BE2C (cell line): ENCODE measurements at regions not wholly inside any gene's neighbourhood (a gene's known extent, or its start where the extent isn't known, plus 50 kb on each side); places are given as distances from the start of the nearest gene placed in this dataset.

Experiments
- DNase-seq: peaks from one replicate; pipeline ENCODE4 v3.0.0-alpha.2; 2020
- H3K27me3 ChIP-seq: fragments of 250-450 bp; sonication (Bioruptor Pico); 2 replicates; pipeline ENCODE4 v1.5.1; 2020; ENCODE audit warnings: mild to moderate bottlenecking
- H3K36me3 ChIP-seq: fragments of 250-450 bp; sonication (Bioruptor Pico); 2 replicates; pipeline ENCODE4 v1.5.1; 2020; ENCODE audit warnings: mild to moderate bottlenecking
- H3K4me1 ChIP-seq: fragments of 250-450 bp; sonication (Bioruptor Pico); 2 replicates; pipeline ENCODE4 v1.5.1; 2020
- H3K4me3 ChIP-seq: 2 replicates; pipeline ENCODE4 v1.5.1; 2011; ENCODE audit warnings: low read depth, low read length
- H3K9me3 ChIP-seq: fragments of 250-450 bp; sonication (Bioruptor Pico); 2 replicates; pipeline ENCODE4 v1.5.1; 2020
- TF ChIP-seq, protein P1 (sequence below): IDR thresholded peaks from 2 replicates; pipeline ENCODE4 v1.5.1; 2012; ENCODE audit warnings: mild to moderate bottlenecking, low read depth, low read length

- Histone ChIP-seq H3K9me3 (no peaks in the 10 kb centered on the region), H3K4me3 (no peak overlapping the region), H3K4me1 (no peaks in the 10 kb centered on the region), H3K36me3 (no peaks in the 10 kb centered on the region), H3K27me3 (no peaks in the 10 kb centered on the region)
- TF ChIP-seq, protein P1, sequence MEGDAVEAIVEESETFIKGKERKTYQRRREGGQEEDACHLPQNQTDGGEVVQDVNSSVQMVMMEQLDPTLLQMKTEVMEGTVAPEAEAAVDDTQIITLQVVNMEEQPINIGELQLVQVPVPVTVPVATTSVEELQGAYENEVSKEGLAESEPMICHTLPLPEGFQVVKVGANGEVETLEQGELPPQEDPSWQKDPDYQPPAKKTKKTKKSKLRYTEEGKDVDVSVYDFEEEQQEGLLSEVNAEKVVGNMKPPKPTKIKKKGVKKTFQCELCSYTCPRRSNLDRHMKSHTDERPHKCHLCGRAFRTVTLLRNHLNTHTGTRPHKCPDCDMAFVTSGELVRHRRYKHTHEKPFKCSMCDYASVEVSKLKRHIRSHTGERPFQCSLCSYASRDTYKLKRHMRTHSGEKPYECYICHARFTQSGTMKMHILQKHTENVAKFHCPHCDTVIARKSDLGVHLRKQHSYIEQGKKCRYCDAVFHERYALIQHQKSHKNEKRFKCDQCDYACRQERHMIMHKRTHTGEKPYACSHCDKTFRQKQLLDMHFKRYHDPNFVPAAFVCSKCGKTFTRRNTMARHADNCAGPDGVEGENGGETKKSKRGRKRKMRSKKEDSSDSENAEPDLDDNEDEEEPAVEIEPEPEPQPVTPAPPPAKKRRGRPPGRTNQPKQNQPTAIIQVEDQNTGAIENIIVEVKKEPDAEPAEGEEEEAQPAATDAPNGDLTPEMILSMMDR, result no peak
- no peak for DNase-seq
Observed at GRCh38 chr12:98156697-98157096, 358.7 kb upstream of the TMPO start.

GRCh38 chr12:98162906-98163678 is 352.3 kb upstream of the TMPO start:
- Histone ChIP-seq H3K9me3 (no peaks in the 10 kb centered on the region), H3K36me3 (no peaks in the 10 kb centered on the region), H3K4me3 (no peak overlapping the region), H3K4me1 (no peaks in the 10 kb centered on the region), H3K27me3 (no peaks in the 10 kb centered on the region)
- DNase-seq, result no peak
- TF ChIP-seq, protein P1, result no peak

DNA sequence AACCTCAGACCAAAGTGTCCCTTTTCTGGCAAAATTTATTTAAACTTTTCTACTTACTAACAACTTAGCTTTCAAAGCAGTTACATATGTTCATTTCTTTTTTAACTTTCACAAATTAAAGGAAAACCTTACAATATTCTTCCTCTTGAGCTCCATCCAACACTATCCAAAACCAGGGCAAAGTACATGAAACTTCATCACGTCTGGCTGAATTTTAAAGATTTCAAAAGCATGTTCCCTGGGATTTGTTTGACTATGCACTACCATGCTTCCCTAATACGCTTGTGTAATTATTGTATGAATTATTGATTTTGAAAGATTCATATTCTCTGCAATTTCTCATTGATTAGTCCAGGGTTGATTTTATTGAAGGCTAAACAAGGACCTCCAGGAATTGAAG is 343.1 kb upstream of the TMPO start:
- no peaks in the 10 kb centered on the region for H3K27me3 ChIP-seq
- H3K9me3 ChIP-seq, result no peaks in the 10 kb centered on the region
- TF ChIP-seq, protein P1, result no peak
- H3K4me1 ChIP-seq, result no peaks in the 10 kb centered on the region
- H3K4me3 ChIP-seq, result no peak overlapping the region
- DNase-seq, result no peak
- H3K36me3 ChIP-seq, result no peaks in the 10 kb centered on the region

DNA sequence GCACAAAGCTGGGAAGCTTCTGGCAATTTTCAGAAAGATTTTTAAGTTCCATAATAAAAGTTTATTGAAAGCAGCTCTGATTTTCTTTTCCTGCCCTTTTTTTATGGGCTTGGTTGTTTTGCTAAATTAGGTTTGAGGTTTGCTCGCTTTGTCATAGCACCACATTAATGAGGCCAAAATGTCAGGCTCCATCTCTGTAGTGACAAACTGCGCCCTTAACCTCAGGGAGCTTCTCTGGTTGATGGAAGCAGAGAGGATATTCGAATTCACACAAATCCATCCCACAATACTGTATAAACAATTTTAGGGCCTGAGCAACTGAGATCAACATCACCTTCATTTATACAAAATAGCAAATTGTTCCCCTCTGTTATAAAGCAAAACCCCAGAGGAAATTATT is 342.6 kb upstream of the TMPO start:
- DNase-seq, result no peak
- Histone ChIP-seq H3K36me3 (no peaks in the 10 kb centered on the region), H3K4me1 (no peaks in the 10 kb centered on the region), H3K4me3 (no peak overlapping the region), H3K27me3 (no peaks in the 10 kb centered on the region), H3K9me3 (no peaks in the 10 kb centered on the region)
- TF ChIP-seq, protein P1, result no peak

DNA sequence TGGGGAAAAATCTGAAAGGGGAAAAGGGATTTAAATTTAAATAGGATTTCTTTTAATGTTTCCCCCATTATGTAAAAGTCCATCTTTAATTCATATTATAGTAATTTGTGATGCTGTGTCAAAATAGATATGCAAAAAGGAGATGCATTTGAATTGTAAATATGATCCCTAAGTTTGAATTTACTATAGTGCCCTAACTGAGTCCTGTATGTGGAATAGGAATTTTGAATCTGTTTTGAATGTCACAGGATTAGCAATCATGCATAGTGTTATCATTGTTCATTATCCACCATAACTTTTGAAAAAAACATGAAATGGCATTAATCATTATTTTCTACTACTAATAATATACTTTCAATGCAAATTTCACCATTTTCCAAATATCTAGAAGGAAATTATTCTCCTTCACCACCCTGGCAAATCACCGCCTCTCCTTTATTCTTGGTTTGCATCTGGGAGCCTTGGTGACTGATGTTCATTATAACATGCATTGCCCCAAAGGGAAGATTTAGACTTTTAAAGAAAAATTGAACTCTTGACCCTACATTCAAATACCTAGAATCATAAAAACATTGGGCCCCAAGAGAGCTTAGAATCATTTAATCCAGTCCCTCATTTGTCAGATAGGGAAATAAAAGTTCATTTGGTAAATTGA is 341.5 kb upstream of the TMPO start:
- TF ChIP-seq, protein P1, result no peak
- H3K4me3 ChIP-seq, result no peak overlapping the region
- no peaks in the 10 kb centered on the region for H3K9me3 ChIP-seq
- DNase-seq, result no peak
- H3K36me3 ChIP-seq, result no peaks in the 10 kb centered on the region
- no peaks in the 10 kb centered on the region for H3K4me1 ChIP-seq
- no peaks in the 10 kb centered on the region for H3K27me3 ChIP-seq

DNA sequence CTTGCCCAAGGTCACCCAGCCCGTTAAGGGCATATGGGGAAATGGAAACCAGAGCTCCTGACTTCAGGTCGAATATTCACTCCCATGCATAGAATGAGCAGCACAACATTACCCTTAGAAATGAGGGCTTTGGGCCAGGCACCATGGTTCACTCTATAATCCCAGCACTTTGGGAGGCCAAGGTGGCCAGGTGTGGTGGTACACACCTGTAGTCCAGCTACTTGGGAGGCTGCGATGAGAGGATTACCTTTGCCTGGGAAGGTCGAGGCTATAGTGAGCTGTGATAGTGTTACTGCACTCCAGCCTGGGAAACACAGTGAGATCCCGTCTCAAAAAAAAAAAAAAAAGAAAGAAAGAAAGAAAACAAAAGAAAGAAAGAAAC is 341.0 kb upstream of the TMPO start:
- no peaks in the 10 kb centered on the region for H3K36me3 ChIP-seq
- H3K4me1 ChIP-seq, result no peaks in the 10 kb centered on the region
- DNase-seq, result no peak
- no peaks in the 10 kb centered on the region for H3K9me3 ChIP-seq
- H3K27me3 ChIP-seq, result no peaks in the 10 kb centered on the region
- TF ChIP-seq, protein P1, result no peak
- H3K4me3 ChIP-seq, result no peak overlapping the region
